ENCODE measurements at regions not wholly inside any gene's neighbourhood (a gene's known extent, or its start where the extent isn't known, plus 50 kb on each side); places are given as distances from the start of the nearest gene placed in this dataset.

- TF ChIP-seq UBTF (CRISPR knock-in tag; IDR thresholded peaks at IDR 0.05) (peak; percentile 75; the same call in 1 of the 2 replicates), SOX13 (IDR thresholded peaks at IDR 0.05) (no peak), SOX13 (CRISPR knock-in tag; conservative IDR thresholded peaks at IDR 0.05 in 1 of 2, IDR thresholded peaks at IDR 0.05 in 1 of 2) (peak in 1 of 2 experiments; percentile 43; a peak in 1 of 4 replicates), ERF (CRISPR knock-in tag; IDR thresholded peaks at IDR 0.05) (peak; percentile 90), NRL (CRISPR knock-in tag; IDR thresholded peaks at IDR 0.05; ENCODE audit: borderline replicate concordance) (peak; percentile 85), NFKBIZ (CRISPR knock-in tag; IDR thresholded peaks at IDR 0.05) (peak; percentile 28; the same call in 1 of the 2 replicates), ELF1 (CRISPR knock-in tag; IDR thresholded peaks at IDR 0.05) (peak; percentile 47; the same call in 1 of the 2 replicates), CBX1 (IDR thresholded peaks at IDR 0.05; ENCODE audit: low read depth) (peak; percentile 84), MXD4 (CRISPR knock-in tag; IDR thresholded peaks at IDR 0.05) (peak; percentile 64; the same call in 1 of the 2 replicates), PPARG (CRISPR knock-in tag; conservative IDR thresholded peaks at IDR 0.05) (0 out of 2 replicates have a peak, but pooled peaks have one; percentile 24), ZNF124 (CRISPR knock-in tag; IDR thresholded peaks at IDR 0.05) (peak; percentile 66; the same call in 1 of the 2 replicates), ZNF446 (CRISPR knock-in tag; IDR thresholded peaks at IDR 0.05) (no peak), GZF1 (CRISPR knock-in tag; IDR thresholded peaks at IDR 0.05) (peak; percentile 44; the same call in 1 of the 2 replicates), ZMYM4 (CRISPR knock-in tag; IDR thresholded peaks at IDR 0.05) (peak; percentile 86), MIER3 (CRISPR knock-in tag; IDR thresholded peaks at IDR 0.05; ENCODE audit: borderline replicate concordance) (peak; percentile 83), RFXAP (CRISPR knock-in tag; IDR thresholded peaks at IDR 0.05; ENCODE audit: borderline replicate concordance) (no peak), IRF2 (CRISPR knock-in tag; IDR thresholded peaks at IDR 0.05) (peak; percentile 79; the same call in 1 of the 2 replicates), ZKSCAN5 (CRISPR knock-in tag; IDR thresholded peaks at IDR 0.05) (no peak)
- TF ChIP-seq, protein P1, sequence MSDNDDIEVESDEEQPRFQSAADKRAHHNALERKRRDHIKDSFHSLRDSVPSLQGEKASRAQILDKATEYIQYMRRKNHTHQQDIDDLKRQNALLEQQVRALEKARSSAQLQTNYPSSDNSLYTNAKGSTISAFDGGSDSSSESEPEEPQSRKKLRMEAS (IDR thresholded peaks at IDR 0.05) = peak; percentile 81
- TF ChIP-seq, protein P2, sequence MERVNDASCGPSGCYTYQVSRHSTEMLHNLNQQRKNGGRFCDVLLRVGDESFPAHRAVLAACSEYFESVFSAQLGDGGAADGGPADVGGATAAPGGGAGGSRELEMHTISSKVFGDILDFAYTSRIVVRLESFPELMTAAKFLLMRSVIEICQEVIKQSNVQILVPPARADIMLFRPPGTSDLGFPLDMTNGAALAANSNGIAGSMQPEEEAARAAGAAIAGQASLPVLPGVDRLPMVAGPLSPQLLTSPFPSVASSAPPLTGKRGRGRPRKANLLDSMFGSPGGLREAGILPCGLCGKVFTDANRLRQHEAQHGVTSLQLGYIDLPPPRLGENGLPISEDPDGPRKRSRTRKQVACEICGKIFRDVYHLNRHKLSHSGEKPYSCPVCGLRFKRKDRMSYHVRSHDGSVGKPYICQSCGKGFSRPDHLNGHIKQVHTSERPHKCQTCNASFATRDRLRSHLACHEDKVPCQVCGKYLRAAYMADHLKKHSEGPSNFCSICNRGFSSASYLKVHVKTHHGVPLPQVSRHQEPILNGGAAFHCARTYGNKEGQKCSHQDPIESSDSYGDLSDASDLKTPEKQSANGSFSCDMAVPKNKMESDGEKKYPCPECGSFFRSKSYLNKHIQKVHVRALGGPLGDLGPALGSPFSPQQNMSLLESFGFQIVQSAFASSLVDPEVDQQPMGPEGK (CRISPR knock-in tag; IDR thresholded peaks at IDR 0.05) = 0 out of 2 replicates have a peak, but pooled peaks have one; percentile 35
- TF ChIP-seq, protein P3, sequence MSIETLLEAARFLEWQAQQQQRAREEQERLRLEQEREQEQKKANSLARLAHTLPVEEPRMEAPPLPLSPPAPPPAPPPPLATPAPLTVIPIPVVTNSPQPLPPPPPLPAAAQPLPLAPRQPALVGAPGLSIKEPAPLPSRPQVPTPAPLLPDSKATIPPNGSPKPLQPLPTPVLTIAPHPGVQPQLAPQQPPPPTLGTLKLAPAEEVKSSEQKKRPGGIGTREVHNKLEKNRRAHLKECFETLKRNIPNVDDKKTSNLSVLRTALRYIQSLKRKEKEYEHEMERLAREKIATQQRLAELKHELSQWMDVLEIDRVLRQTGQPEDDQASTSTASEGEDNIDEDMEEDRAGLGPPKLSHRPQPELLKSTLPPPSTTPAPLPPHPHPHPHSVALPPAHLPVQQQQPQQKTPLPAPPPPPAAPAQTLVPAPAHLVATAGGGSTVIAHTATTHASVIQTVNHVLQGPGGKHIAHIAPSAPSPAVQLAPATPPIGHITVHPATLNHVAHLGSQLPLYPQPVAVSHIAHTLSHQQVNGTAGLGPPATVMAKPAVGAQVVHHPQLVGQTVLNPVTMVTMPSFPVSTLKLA (IDR thresholded peaks at IDR 0.05) = peak; percentile 63
- TF ChIP-seq, protein P4, sequence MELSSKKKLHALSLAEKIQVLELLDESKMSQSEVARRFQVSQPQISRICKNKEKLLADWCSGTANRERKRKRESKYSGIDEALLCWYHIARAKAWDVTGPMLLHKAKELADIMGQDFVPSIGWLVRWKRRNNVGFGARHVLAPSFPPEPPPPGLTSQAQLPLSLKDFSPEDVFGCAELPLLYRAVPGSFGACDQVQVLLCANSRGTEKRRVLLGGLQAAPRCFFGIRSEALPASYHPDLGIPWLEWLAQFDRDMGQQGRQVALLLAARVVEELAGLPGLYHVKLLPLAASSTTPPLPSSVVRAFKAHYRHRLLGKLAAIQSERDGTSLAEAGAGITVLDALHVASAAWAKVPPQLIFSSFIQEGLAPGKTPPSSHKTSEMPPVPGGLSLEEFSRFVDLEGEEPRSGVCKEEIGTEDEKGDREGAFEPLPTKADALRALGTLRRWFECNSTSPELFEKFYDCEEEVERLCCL (CRISPR knock-in tag; IDR thresholded peaks at IDR 0.05; ENCODE audit: borderline replicate concordance) = peak; percentile 73; the same call in 1 of the 2 replicates
- TF ChIP-seq, protein P5, sequence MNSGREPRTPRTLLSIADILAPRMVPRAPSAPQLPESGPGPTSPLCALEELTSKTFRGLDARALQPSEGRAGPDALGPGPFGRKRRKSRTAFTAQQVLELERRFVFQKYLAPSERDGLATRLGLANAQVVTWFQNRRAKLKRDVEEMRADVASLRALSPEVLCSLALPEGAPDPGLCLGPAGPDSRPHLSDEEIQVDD (CRISPR knock-in tag; IDR thresholded peaks at IDR 0.05; ENCODE audit: borderline replicate concordance) = peak; percentile 90; the same call in 1 of the 2 replicates
Measured at GRCh38 chr14:25132732-25133422, 82.9 kb upstream of the STXBP6 start (continued).

Data from HepG2 (cell line).